Activated T-helper 17 cell treated with anti-CD3 and anti-CD28 coated beads, Interleukin-2, amount 50 U/mL, for 72 hours (primary cell): ENCODE measurements at regions not wholly inside any gene's neighbourhood (a gene's known extent, or its start where the extent isn't known, plus 50 kb on each side); places are given as distances from the start of the nearest gene placed in this dataset.
"Not testable (repeated sequence)": the region's sequence is repeated elsewhere in the genome, so short reads cannot be mapped to it uniquely, and the experiment has no call there.

Source experiments
- ATAC-seq: fragments of 150-1000 bp; cut with Tn5 transposase; replicated peaks from 2 replicates; pipeline ENCODE4 v1.10.0; 2021; ENCODE audit warnings: mild to moderate bottlenecking, moderate library complexity
- H3K27ac Mint-ChIP-seq: one replicate; pipeline ENCODE4 v1.8.0; 2022; ENCODE audit warnings: mixed read lengths
- H3K27me3 Mint-ChIP-seq: one replicate; pipeline ENCODE4 v1.8.0; 2022; ENCODE audit warnings: mixed read lengths
- H3K36me3 Mint-ChIP-seq: one replicate; pipeline ENCODE4 v1.8.0; 2022; ENCODE audit warnings: low read depth, mild to moderate bottlenecking, mixed read lengths
- H3K4me1 Mint-ChIP-seq: one replicate; pipeline ENCODE4 v1.8.0; 2022; ENCODE audit warnings: mixed read lengths
- H3K4me3 Mint-ChIP-seq: one replicate; pipeline ENCODE4 v1.8.0; 2022; ENCODE audit warnings: mild to moderate bottlenecking, mixed read lengths
- H3K9me3 Mint-ChIP-seq: one replicate; pipeline ENCODE4 v1.8.0; 2022; ENCODE audit warnings: mixed read lengths

DNA sequence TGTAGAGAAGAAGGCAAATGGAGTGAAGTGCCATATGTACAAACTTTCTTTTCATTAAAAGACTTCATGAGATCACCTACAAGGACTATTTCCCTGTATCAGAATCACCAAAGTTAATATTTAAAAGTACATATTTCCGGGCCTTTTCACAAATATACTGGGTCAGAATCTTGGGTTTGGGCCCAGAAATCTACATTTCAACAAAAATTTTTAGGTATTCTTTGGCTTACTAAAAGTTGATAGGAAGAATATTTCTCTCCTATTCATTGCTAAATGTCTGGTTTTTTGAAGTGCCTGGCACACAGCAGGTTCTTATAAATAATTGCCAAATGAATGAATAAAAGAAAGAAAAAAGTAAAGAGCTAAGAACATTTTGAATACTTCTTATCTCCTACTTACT lies 843.8 kb upstream of the ACVR2A start:
- Mint-ChIP-seq H3K9me3 (no peaks in the 10 kb centered on the region), H3K36me3 (no peaks in the 10 kb centered on the region), H3K27ac (no peak overlapping the region), H3K4me1 (no peaks in the 10 kb centered on the region), H3K27me3 (peaks cover 8% of the 10 kb centered on the region), H3K4me3 (no peak overlapping the region)
- ATAC-seq, result no peak

DNA sequence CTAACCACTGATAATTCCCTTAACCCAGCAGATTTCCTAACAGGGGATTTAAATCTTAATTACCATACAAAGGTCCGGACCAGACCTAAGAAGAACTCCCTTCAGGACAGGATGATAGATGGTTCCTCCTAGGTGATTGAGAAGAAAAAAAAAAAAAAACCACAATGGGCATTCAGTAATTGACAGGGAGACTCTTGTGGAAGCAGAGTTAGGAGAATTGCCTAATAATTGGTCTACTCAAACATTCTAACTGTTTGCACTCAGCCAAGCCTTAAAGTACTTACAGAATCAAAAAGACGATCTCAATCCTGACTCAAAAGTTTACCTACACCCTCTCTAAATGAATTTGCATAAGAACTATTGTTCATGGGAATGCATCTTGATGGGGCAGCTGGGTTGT lies 844.7 kb upstream of the ACVR2A start:
- not testable (repeated sequence) for ATAC-seq, H3K9me3 Mint-ChIP-seq, H3K36me3 Mint-ChIP-seq, H3K27ac Mint-ChIP-seq, H3K4me1 Mint-ChIP-seq, H3K4me3 Mint-ChIP-seq
- peaks cover 12% of the 10 kb centered on the region for H3K27me3 Mint-ChIP-seq

DNA sequence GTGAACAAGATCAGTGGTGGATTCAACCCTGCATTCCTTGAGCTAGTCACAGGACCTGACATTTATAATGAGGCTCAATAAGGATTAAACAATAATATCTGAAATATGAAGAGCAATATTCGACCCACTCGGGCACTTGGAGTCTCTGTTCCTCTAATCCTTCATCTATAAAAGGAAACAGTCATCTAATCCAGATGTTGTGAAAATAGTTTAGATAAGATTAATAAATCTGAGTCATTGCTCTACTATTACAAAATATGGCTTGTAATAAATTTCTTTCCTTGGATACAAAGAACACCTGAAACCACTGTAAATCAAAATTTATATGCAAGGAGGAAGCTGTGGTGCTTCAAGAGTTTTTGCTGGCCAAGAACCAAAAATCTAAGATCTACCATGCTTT lies 846.9 kb upstream of the ACVR2A start:
- Mint-ChIP-seq H3K9me3 (no peaks in the 10 kb centered on the region), H3K4me3 (no peak overlapping the region), H3K27me3 (peaks cover 21% of the 10 kb centered on the region), H3K27ac (no peak overlapping the region), H3K36me3 (no peaks in the 10 kb centered on the region), H3K4me1 (no peaks in the 10 kb centered on the region)
- no peak for ATAC-seq

DNA sequence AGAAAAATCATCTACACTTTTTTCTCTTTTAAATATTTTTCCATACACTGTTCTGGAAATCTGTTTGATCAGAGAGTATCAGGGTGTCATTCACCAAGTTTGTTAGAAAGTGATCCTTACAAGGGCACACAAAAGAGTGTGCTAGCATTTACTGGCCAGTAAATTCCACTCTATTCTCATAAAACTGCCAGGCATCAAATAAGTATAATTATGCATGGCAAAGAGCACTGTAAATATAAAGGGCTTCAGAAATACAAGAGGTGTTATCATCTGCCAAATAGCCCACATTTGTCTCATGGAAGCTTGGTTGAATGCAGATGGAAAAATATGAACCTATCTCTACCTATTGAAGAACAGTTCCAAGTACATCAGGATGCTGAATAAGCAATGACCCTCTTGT lies 847.3 kb upstream of the ACVR2A start:
- no peaks in the 10 kb centered on the region for H3K4me1 Mint-ChIP-seq
- ATAC-seq, result no peak
- no peak overlapping the region for H3K4me3 Mint-ChIP-seq
- H3K36me3 Mint-ChIP-seq, result no peaks in the 10 kb centered on the region
- H3K27me3 Mint-ChIP-seq, result peaks cover 21% of the 10 kb centered on the region
- no peak overlapping the region for H3K27ac Mint-ChIP-seq
- no peaks in the 10 kb centered on the region for H3K9me3 Mint-ChIP-seq

DNA sequence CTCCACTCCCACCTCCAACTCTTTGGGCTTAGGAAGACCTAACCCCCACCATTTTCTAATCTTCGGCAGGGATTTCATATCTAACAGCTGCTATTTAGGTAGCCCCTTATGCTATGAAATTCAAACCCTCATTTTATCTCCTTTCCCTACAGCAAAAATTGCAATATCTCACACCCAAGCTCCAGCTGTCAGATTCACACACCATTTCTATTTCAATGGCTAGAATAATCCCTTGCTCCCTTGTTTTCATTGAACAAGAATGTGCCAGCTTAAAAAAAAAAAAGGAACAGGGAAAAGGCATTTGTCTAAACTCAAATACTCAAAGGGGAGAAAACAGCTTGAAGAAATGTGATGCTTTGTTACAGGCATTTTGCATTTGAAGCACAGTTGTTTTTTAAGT lies 850.6 kb upstream of the ACVR2A start:
- Mint-ChIP-seq H3K36me3 (no peaks in the 10 kb centered on the region), H3K4me1 (no peaks in the 10 kb centered on the region), H3K9me3 (no peaks in the 10 kb centered on the region), H3K27me3 (peaks cover 21% of the 10 kb centered on the region), H3K4me3 (no peak overlapping the region), H3K27ac (no peak overlapping the region)
- no peak for ATAC-seq

DNA sequence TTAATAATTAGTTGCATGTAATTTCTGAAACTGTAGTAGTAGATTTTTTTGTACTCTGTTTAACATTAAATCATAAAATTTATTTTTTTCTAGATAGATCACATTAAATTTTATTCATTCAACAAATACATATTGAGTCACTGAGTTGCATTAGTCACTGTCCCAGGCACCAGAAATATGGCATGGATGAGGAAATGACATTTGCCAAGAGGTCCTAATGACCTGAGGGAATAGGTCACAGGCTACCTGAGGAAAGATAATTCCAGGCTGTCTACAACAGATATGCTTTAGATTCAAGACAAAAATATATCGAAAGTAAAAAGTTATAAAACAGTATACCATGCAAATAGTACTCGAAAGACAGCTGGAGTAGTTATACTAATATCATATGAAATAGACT lies 852.4 kb upstream of the ACVR2A start:
- peaks cover 16% of the 10 kb centered on the region for H3K27me3 Mint-ChIP-seq
- no peak for ATAC-seq
- no peak overlapping the region for H3K4me3 Mint-ChIP-seq
- H3K36me3 Mint-ChIP-seq, result no peaks in the 10 kb centered on the region
- H3K4me1 Mint-ChIP-seq, result no peaks in the 10 kb centered on the region
- no peaks in the 10 kb centered on the region for H3K9me3 Mint-ChIP-seq
- H3K27ac Mint-ChIP-seq, result no peak overlapping the region

DNA sequence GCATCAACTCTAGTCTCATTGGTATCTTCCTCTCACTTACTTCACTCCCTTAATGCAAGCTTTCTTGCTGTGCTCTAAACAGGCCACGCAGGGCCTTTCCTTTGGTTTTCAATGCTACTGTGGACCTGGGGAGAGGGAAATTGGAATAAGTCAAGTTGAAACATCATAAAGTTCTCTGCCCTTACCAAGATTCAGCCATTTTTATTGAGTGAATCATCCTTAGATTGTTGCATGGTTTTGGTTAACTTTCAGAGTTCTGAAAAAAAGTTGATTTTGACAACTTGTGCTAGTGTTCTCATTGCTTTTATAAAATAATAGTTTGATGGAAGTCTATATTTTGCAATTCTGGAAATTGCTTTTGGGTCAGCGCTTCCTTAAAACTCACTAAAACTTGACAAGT lies 852.8 kb upstream of the ACVR2A start:
- ATAC-seq, result no peak
- Mint-ChIP-seq H3K36me3 (no peaks in the 10 kb centered on the region), H3K27ac (no peak overlapping the region), H3K4me3 (no peak overlapping the region), H3K4me1 (no peaks in the 10 kb centered on the region), H3K9me3 (no peaks in the 10 kb centered on the region), H3K27me3 (peaks cover 16% of the 10 kb centered on the region)

DNA sequence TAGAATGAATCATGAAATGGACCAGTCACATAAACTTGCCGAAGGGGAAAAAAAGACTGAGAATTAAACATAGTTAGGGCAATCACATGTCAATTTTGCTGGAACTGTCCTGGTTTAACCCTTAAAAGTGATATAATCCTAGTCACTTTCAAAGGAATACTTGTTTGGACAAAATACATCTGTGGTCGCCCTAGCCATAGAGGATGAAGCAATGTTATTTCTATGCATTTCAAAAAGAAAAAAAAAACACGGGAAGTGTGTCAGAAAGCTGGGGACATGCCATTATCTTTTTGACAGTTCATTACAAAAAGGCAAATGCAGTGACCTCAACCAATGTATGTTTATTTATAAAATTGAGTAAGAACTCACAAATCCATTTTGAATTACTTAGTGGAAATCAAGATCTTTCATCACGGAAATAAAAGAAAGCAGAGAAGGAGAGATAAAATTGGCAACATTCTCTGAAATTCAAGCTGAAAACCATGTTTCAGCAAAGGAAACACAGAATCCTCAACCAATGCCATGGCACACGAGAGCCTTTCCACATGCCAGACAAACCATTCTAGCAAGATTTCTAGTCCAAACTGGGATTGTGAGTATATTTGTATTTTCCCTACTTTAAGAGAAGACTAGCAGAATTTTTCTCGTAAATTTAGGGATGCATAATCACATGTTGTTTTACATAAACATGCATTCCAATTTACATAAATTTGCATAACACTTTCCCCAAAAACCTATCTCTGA lies 854.3 kb upstream of the ACVR2A start:
- Mint-ChIP-seq H3K4me3 (no peak overlapping the region), H3K9me3 (no peaks in the 10 kb centered on the region), H3K4me1 (no peaks in the 10 kb centered on the region), H3K36me3 (no peaks in the 10 kb centered on the region), H3K27me3 (peaks cover 17% of the 10 kb centered on the region), H3K27ac (no peak overlapping the region)
- no peak for ATAC-seq

DNA sequence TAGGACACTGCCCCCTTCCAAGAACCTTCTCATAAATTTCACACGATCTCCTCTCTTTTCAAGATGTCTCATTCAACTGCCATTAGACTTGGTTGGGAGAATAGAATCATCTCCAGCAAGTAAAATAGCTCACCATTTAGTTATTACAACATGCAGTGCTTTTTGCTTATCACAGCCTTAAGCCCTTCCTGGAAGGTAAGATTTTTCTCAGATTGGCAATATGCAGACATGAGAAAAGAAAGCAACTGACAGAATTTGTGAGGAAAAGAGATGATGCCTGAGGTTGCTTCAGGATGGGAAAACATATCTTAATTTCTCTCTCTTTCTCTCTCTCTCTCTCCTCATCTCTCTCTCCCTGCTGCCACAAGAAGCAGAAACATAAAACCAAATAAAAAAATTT lies 855.1 kb upstream of the ACVR2A start:
- H3K27me3 Mint-ChIP-seq, result peaks cover 13% of the 10 kb centered on the region
- H3K36me3 Mint-ChIP-seq, result no peaks in the 10 kb centered on the region
- H3K9me3 Mint-ChIP-seq, result no peaks in the 10 kb centered on the region
- ATAC-seq, result no peak
- H3K4me1 Mint-ChIP-seq, result no peaks in the 10 kb centered on the region
- no peak overlapping the region for H3K4me3 Mint-ChIP-seq
- no peak overlapping the region for H3K27ac Mint-ChIP-seq

DNA sequence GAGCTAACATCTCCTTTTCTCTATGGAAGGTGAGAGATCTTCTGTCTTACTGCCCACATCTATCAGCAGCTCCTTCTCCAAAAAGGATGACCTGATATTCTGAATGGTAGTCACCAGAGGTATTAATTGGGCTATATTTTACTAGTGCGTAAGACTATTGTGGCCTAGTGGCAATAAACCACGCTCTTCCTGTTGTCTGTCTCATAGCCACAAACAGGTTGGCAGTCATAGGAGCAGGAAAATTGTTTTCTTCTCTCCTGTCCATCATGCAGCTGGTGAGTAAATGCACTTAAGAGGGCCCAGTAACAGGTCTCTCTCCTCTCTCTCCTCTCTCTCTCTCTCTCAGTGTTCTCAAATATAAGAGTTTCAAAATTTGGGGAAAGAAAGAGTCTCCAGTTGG lies 856.8 kb upstream of the ACVR2A start:
- Mint-ChIP-seq H3K4me1 (no peaks in the 10 kb centered on the region), H3K27me3 (peaks cover 6% of the 10 kb centered on the region), H3K27ac (no peak overlapping the region), H3K9me3 (no peaks in the 10 kb centered on the region), H3K4me3 (no peak overlapping the region), H3K36me3 (no peaks in the 10 kb centered on the region)
- ATAC-seq, result no peak

DNA sequence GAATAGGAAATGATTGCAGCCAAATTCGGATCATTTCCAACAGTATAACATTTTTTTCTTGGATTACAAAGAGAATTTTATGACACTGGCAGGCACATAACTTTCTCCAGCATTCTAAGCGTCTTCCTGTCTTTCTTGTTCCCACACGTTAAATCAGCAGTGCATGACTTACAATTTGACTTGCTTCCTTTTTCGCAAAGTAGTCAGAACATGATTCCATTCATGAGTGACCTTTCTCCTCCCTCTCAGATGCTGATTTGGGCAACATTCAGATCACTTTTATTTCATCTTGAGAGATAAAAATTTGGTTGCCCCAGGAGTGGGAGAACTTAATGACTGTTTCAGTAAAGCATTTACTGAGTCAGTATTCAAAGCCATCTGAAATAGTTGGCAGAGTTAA lies 858.7 kb upstream of the ACVR2A start:
- Mint-ChIP-seq H3K4me3 (no peak overlapping the region), H3K9me3 (no peaks in the 10 kb centered on the region), H3K27me3 (peaks cover 2% of the 10 kb centered on the region), H3K27ac (no peak overlapping the region), H3K36me3 (no peaks in the 10 kb centered on the region), H3K4me1 (no peaks in the 10 kb centered on the region)
- no peak for ATAC-seq

DNA sequence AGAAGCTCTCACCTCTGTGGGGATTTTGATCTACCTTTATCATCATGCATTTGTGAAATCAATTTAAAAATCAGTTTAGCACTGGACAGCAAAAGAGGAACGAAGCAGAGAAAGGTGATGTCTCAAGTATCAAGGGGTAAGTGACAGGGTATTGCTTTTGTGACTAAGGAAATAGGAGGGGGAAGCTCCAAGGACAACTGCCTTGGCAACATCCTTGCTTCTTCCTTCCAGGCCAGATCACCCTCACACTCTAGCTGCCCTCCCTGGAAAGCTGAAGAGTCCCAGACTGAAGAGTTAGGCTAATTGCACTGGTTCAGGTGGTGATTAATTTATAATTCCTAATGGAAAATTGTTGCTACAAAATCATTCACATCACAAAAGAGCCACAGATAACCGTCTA lies 859.1 kb upstream of the ACVR2A start:
- Mint-ChIP-seq H3K4me3 (no peak overlapping the region), H3K4me1 (no peaks in the 10 kb centered on the region), H3K27me3 (peaks cover 2% of the 10 kb centered on the region), H3K27ac (no peak overlapping the region), H3K36me3 (no peaks in the 10 kb centered on the region), H3K9me3 (no peaks in the 10 kb centered on the region)
- no peak for ATAC-seq

DNA sequence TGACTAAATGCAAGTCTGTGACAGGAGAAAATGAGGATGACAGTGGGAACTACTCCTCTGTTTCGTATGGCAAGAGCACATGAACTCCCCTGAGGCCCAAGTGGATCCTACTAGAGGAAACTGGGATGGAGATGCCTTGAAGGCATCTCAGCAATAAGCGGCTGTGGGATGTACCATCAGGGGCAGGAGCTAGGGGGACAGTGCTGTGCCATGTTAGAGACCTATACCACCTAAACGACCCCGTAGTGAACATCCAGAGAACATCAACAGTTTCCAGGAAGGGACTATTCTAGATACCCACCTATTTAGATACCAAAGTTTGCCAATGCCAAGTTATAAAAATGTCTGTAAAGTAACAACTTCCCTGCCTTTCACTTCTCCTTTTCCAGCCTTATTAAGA lies 860.8 kb upstream of the ACVR2A start:
- Mint-ChIP-seq H3K9me3 (no peaks in the 10 kb centered on the region), H3K36me3 (no peaks in the 10 kb centered on the region), H3K4me3 (no peak overlapping the region), H3K27ac (no peak overlapping the region), H3K4me1 (no peaks in the 10 kb centered on the region), H3K27me3 (peaks cover 2% of the 10 kb centered on the region)
- ATAC-seq, result no peak

DNA sequence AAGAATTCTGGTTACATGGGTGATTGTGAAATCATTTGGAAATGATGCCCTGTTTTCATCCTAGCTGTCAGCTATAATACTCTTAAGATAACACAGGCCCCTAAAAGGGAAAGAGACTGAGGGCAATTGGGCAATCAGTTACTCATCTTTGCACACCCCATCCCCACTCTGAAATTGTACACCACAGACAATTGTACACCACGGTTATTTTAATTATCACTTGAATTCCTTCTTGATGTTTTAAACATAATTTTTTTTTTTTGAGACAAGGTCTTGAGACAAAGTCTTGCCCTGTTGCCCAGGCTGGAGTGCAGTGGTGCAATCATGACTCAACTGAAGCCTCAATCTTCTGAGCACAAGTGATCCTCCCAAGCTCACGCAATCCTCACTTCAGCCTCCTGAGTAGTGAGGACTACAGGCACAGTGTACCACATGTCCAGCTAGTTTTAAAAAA lies 862.4 kb upstream of the ACVR2A start:
- Mint-ChIP-seq H3K4me1 (no peaks in the 10 kb centered on the region), H3K9me3 (no peaks in the 10 kb centered on the region), H3K36me3 (no peaks in the 10 kb centered on the region), H3K4me3 (no peak overlapping the region), H3K27ac (no peak overlapping the region), H3K27me3 (peaks cover 2% of the 10 kb centered on the region)
- ATAC-seq, result no peak

DNA sequence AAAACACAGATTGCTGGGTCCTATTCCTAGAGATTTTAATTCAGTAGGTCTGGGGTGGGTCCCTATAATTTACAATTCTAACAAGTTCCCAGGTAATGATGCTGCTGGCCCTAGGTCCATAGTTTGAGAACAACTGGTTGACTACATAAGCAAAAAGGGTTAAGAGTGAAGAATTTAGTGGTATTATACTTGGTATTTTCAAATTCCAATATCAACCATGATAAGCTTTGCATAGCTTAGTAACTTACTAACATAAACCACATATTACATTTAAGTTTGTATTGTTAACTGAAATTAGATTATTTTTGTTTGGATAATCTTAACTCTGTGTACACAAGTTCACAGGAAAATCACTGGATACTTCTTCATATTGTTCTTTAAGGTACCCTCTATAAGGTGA lies 862.9 kb upstream of the ACVR2A start:
- no peak for ATAC-seq
- Mint-ChIP-seq H3K36me3 (no peaks in the 10 kb centered on the region), H3K9me3 (no peaks in the 10 kb centered on the region), H3K4me1 (no peaks in the 10 kb centered on the region), H3K27ac (no peak overlapping the region), H3K4me3 (no peak overlapping the region), H3K27me3 (peaks cover 2% of the 10 kb centered on the region)

DNA sequence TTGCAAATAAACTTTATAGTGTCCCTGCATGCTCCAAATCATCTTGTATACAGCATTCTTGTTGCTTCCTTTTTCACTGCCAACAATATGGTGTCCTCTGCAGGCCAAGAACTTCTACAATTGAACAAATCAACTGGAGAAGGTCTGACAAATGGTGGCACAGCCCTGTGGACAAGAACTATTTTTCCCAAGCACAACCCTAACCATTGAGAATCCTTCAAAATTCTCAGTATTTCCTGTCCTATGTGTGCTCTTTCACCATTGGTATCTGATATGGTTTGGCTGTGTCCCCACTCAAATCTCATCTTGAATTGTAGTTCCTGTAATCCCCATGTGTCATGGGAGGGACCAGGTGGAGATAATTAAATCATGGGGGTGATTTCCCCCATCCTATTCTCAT lies 865.1 kb upstream of the ACVR2A start:
- Mint-ChIP-seq H3K9me3 (no peaks in the 10 kb centered on the region), H3K36me3 (no peaks in the 10 kb centered on the region), H3K4me1 (no peaks in the 10 kb centered on the region), H3K27me3 (no peaks in the 10 kb centered on the region), H3K27ac (no peak overlapping the region), H3K4me3 (no peak overlapping the region)
- no peak for ATAC-seq
